Neuronal stem cell (in vitro differentiated cells): ENCODE measurements at regions not wholly inside any gene's neighbourhood (a gene's known extent, or its start where the extent isn't known, plus 50 kb on each side); places are given as distances from the start of the nearest gene placed in this dataset. TPM values are rescaled to one million over a fixed set of nuclear protein-coding genes. Genes with fewer than 3 reads are reported as not detected.

Experiments used
- DNase-seq: peaks from one replicate; pipeline ENCODE4 v3.0.0-alpha.2; 2013; ENCODE audit warnings: low spot score
- H2AFZ ChIP-seq: one replicate; pipeline ENCODE4 v1.6.1; 2013; ENCODE audit warnings: mild to moderate bottlenecking, low read length, inconsistent platforms
- H2AK5ac ChIP-seq: 2 replicates; pipeline ENCODE4 v1.6.1; 2013; ENCODE audit warnings: low read depth, mild to moderate bottlenecking, inconsistent platforms, low read length, moderate library complexity, mixed read lengths
- H2BK120ac ChIP-seq: 2 replicates; pipeline ENCODE4 v1.6.1; 2013; ENCODE audit warnings: low read depth, mild to moderate bottlenecking, inconsistent platforms, low read length, moderate library complexity, mixed read lengths
- H2BK12ac ChIP-seq: one replicate; pipeline ENCODE4 v1.6.1; 2013; ENCODE audit warnings: low read length, inconsistent platforms
- H2BK15ac ChIP-seq: 2 replicates; pipeline ENCODE4 v1.6.1; 2013; ENCODE audit warnings: mild to moderate bottlenecking, low read length, inconsistent platforms, mixed read lengths
- H2BK5ac ChIP-seq: one replicate; pipeline ENCODE4 v1.6.1; 2013; ENCODE audit warnings: inconsistent platforms, mild to moderate bottlenecking, low read length, moderate library complexity
- H3K14ac ChIP-seq: one replicate; pipeline ENCODE4 v1.6.1; 2013; ENCODE audit warnings: low read length, inconsistent platforms
- H3K18ac ChIP-seq: 2 replicates; pipeline ENCODE4 v1.6.1; 2013; ENCODE audit warnings: low read length, inconsistent platforms
- H3K23ac ChIP-seq: 2 replicates; pipeline ENCODE4 v1.6.1; 2013; ENCODE audit warnings: low read depth, mild to moderate bottlenecking, mixed read lengths, low read length, inconsistent platforms; ENCODE audit not compliant: poor library complexity
- H3K27ac ChIP-seq: replicated peaks from 3 replicates; pipeline ENCODE4 v1.5.1; 2013; ENCODE audit warnings: low read length, inconsistent platforms
- H3K27me3 ChIP-seq, 3 experiments: 2 replicates each; pipeline ENCODE4 v1.6.1; 2013; ENCODE audit warnings: low read length in 3 of 3, mild to moderate bottlenecking in 2 of 3, inconsistent platforms in 1 of 3, low read depth in 1 of 3, mixed read lengths in 1 of 3, moderate library complexity in 1 of 3; ENCODE audit not compliant: control insufficient read depth in 3 of 3, insufficient read depth in 3 of 3
- H3K36me3 ChIP-seq, 2 donors: replicated peaks in 1 of 2; 2 replicates each; pipeline ENCODE4 v1.6.1; 2013; ENCODE audit warnings: low read length in 2 of 2; ENCODE audit not compliant: control insufficient read depth in 2 of 2, insufficient read depth in 2 of 2
- H3K4ac ChIP-seq: 2 replicates; pipeline ENCODE4 v1.6.1; 2013; ENCODE audit warnings: inconsistent platforms, mild to moderate bottlenecking, low read length, moderate library complexity
- H3K4me1 ChIP-seq, 2 donors: 1 replicate in 1 of 2; 2 replicates in 1 of 2; pipeline ENCODE4 v1.6.1; 2013; ENCODE audit warnings: low read length in 2 of 2, low read depth in 1 of 2; ENCODE audit not compliant: control insufficient read depth in 2 of 2, insufficient read depth in 1 of 2
- H3K4me2 ChIP-seq: one replicate; pipeline ENCODE4 v1.6.1; 2013; ENCODE audit warnings: mild to moderate bottlenecking, low read length, inconsistent platforms; ENCODE audit not compliant: insufficient read depth, poor library complexity, severe bottlenecking
- H3K4me3 ChIP-seq, 2 donors: 2 replicates each; pipeline ENCODE4 v1.5.1; 2013; ENCODE audit warnings: low read length in 2 of 2, mild to moderate bottlenecking in 2 of 2, inconsistent platforms in 1 of 2, moderate library complexity in 1 of 2
- H3K79me1 ChIP-seq: one replicate; pipeline ENCODE4 v1.6.1; 2013; ENCODE audit warnings: low read depth, mild to moderate bottlenecking, inconsistent platforms, low read length, moderate library complexity
- H3K9ac ChIP-seq: one replicate; pipeline ENCODE4 v1.6.1; 2013; ENCODE audit warnings: mild to moderate bottlenecking, low read depth, low read length, inconsistent platforms; ENCODE audit not compliant: poor library complexity
- H3K9me3 ChIP-seq, 2 donors: replicated peaks in 1 of 2; 2 replicates each; pipeline versions ENCODE3 to v1.6.1; 2013; ENCODE audit warnings: low read length in 2 of 2, mild to moderate bottlenecking in 2 of 2, inconsistent platforms in 1 of 2, low read depth in 1 of 2, mixed read lengths in 1 of 2, moderate library complexity in 1 of 2; ENCODE audit not compliant: control insufficient read depth in 2 of 2, insufficient read depth in 1 of 2
- H4K8ac ChIP-seq: one replicate; pipeline ENCODE4 v1.6.1; 2013; ENCODE audit warnings: low read depth, mild to moderate bottlenecking, inconsistent platforms, low read length, moderate library complexity
- H4K91ac ChIP-seq: one replicate; pipeline ENCODE4 v1.6.1; 2013; ENCODE audit warnings: low read length, low read depth, mild to moderate bottlenecking, inconsistent platforms; ENCODE audit not compliant: poor library complexity
- WGBS, 2 donors: extraction: QIAGEN DNeasy Blood & Tissue Kit; methylation state at CpG; one replicate each; pipeline ENCODE4 v1.1.7; 2013; ENCODE audit warnings: missing lambda C conversion rate in 2 of 2, mixed read lengths in 1 of 2; ENCODE audit not compliant: insufficient read length in 2 of 2, insufficient replicate concordance in 1 of 2; ENCODE audit errors: extremely low coverage in 2 of 2; 5-methylcytosine and 5-hydroxymethylcytosine counted together
- small RNA-seq: library from polyadenylated mRNA; stranded (forward); fragments of <200 nt; extraction: miRNeasy Mini kit (QIAGEN cat#:217004); gene quantifications from one replicate; pipeline ENCODE3, GENCODE V24; 2013; ENCODE audit not compliant: insufficient read depth

GRCh38 chr14:63100552-63100951 lies 55.3 kb upstream of the KCNH5 start:
- no CpG with 5 or more reads among the region's 1 CpG for WGBS, 2 donors
- Histone ChIP-seq H3K18ac (no peak overlapping the region), H2AK5ac (no peak overlapping the region), H2BK5ac (no peak overlapping the region), H4K91ac (no peak overlapping the region), H2BK15ac (no peak overlapping the region), H3K9ac (no peak overlapping the region), H2BK12ac (no peak overlapping the region), H3K4me1 (no peaks in the 10 kb centered on the region), H3K4me2 (no peak overlapping the region), H3K27ac (no peak overlapping the region), H4K8ac (no peak overlapping the region), H3K27me3 (no peaks in the 10 kb centered on the region), H3K36me3 (no peaks in the 10 kb centered on the region), H3K9me3 (no peaks in the 10 kb centered on the region), H3K4me3 (no peak overlapping the region), H3K14ac (no peak overlapping the region), H3K79me1 (no peaks in the 10 kb centered on the region), H2AFZ (no peak overlapping the region), H3K4ac (no peak overlapping the region), H3K23ac (no peak overlapping the region), H2BK120ac (no peak overlapping the region)
- no peak for DNase-seq

DNA sequence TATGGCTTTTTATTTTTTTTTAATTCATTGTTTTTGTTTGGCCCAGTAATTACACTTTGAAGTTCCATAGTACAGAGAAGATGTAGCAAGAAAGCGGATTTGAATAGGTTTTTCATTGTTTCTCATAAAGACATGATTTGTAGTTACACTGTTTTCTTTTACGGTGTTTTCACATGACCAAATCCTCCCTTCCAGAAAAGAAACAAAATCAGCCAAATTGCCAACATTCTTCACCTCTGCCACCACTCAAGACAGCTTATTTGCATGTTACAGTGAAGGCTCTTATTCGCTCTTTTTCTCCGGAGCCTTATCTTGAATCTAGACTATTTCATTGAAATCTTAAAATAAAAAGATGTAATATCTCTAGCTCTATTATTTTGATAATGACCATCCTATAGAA lies 50.9 kb upstream of the KCNH5 start:
- no peak overlapping the region for H3K4me3 ChIP-seq
- H2BK5ac ChIP-seq, result no peak overlapping the region
- no peak overlapping the region for H4K91ac ChIP-seq
- H3K4ac ChIP-seq, result no peak overlapping the region
- H3K18ac ChIP-seq, result no peak overlapping the region
- no peak overlapping the region for H3K4me2 ChIP-seq
- H3K9ac ChIP-seq, result no peak overlapping the region
- no peaks in the 10 kb centered on the region for H3K9me3 ChIP-seq
- no peak for DNase-seq
- H3K27me3 ChIP-seq, result no peaks in the 10 kb centered on the region
- H2AFZ ChIP-seq, result no peak overlapping the region
- H4K8ac ChIP-seq, result no peak overlapping the region
- WGBS, 2 donors, result no CpG with 5 or more reads among the region's 4 CpGs
- no peak overlapping the region for H3K27ac ChIP-seq
- H3K23ac ChIP-seq, result no peak overlapping the region
- H3K79me1 ChIP-seq, result no peaks in the 10 kb centered on the region
- no peaks in the 10 kb centered on the region for H3K36me3 ChIP-seq
- H2AK5ac ChIP-seq, result no peak overlapping the region
- H2BK120ac ChIP-seq, result no peak overlapping the region
- H3K4me1 ChIP-seq, result peaks cover 0 to 4% of the 10 kb centered on the region in 2 donors
- no peak overlapping the region for H3K14ac ChIP-seq
- no peak overlapping the region for H2BK15ac ChIP-seq
- H2BK12ac ChIP-seq, result no peak overlapping the region

Small RNAs in the stretch of these regions (small RNA-seq; reads per million reads assigned to genes)
- not detected for gene PARP1P2
